Skeletal muscle cell (primary cell): ENCODE measurements at regions not wholly inside any gene's neighbourhood (a gene's known extent, or its start where the extent isn't known, plus 50 kb on each side); places are given as distances from the start of the nearest gene placed in this dataset.
"Not testable (repeated sequence)": the region's sequence is repeated elsewhere in the genome, so short reads cannot be mapped to it uniquely, and the experiment has no call there.

Experiments used
- DNase-seq: peaks from one replicate; pipeline ENCODE4 v3.0.0-alpha.2; 2010; ENCODE audit warnings: low read depth
- H3K4me3 ChIP-seq: 2 replicates; pipeline ENCODE4 v1.5.1; 2011; ENCODE audit warnings: low read depth, mild to moderate bottlenecking, control low read depth, low read length, moderate library complexity

DNA sequence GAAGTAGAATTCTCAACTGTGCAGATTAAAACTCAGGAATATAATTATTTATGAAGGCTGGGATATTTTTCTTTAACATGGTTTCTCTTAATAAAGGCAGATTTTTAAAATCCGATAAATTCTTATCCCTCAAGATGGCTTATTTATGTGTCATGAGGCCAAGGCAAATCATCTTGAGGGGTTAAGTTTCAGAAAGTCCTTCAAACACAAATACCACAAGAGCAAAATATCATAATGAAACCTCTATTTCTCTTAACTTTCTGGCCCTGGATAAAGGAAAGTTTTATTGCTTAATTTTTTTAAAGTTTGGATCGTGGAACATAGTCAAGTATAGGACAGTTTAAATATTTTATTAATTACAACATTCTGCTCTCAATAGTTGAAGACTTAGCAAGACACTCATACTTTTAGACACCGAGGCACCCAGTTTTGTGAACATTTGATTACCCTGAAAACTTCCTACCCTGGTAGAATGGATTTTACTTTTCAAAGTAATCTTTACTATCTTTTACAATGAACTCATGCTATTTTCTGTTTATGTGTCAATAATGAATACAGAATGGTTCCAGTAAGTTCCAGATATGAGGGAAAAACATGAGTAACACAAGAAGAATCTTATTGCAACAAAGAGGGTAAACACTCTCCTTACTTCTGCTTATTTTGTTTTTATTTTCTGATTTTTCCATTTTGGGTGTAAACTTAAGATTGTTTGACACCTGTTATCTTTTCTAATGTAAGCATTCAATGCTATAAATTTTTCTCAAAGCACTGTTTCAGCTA, 200.7 kb upstream of the IL15 start:
- no peak overlapping the region for H3K4me3 ChIP-seq
- no peak for DNase-seq

DNA sequence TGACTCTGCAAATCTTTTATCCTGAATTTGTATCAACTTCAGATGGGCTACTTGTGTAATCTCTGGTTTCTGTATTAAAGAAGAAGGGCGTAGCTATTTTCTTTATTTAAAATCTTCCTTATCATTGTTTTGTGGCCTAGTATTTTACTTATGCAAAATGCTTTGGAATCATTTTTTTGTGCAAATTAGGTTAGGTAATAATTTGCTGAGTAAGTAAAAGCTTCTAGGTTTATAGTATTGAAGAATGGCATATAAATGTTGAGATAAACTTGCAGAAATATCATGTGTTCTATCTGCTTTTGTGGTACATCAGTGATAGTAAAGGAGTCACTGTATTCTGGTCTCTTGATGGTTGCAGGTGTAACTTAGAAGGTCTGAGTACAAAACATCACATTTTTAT, 197.2 kb upstream of the IL15 start:
- no peak overlapping the region for H3K4me3 ChIP-seq
- no peak for DNase-seq

GRCh38 chr4:141447761-141448160, 188.6 kb upstream of the IL15 start:
- no peak overlapping the region for H3K4me3 ChIP-seq
- DNase-seq, result no peak

GRCh38 chr4:141448490-141448889, 187.9 kb upstream of the IL15 start:
- H3K4me3 ChIP-seq, result no peak overlapping the region
- no peak for DNase-seq

GRCh38 chr4:141449927-141450326, 186.5 kb upstream of the IL15 start:
- H3K4me3 ChIP-seq, result no peak overlapping the region
- DNase-seq, result no peak

GRCh38 chr4:141455651-141456050, 180.7 kb upstream of the IL15 start:
- H3K4me3 ChIP-seq, result no peak overlapping the region

GRCh38 chr4:141457653-141458052, 178.7 kb upstream of the IL15 start:
- DNase-seq, result no peak
- H3K4me3 ChIP-seq, result no peak overlapping the region

More at GRCh38 chr4:141455651-141456050, 180.7 kb upstream of the IL15 start:
- no peak for DNase-seq

DNA sequence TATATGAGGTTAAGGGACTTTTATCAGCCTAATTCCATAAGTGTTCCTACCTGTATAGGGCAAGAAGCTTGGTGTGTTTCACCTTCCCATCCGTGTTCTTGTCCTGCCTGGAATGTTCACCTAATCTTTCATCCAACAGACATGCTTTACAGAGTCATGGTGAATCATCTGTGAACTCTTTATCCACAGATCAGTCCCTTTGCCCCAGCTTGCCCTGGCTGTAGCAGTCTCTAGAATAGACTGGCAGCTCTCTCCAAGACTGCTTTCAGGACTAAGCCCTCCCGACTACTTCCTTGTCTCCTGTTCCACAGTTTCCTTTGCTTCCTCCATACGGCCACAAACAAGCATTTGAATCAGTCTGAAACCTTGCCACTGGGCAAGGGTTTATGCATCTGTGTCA, 177.9 kb upstream of the IL15 start:
- DNase-seq, result no peak
- no peak overlapping the region for H3K4me3 ChIP-seq

GRCh38 chr4:141459020-141459419, 177.4 kb upstream of the IL15 start:
- no peak for DNase-seq
- H3K4me3 ChIP-seq, result no peak overlapping the region

GRCh38 chr4:141462361-141462760, 174.0 kb upstream of the IL15 start:
- no peak overlapping the region for H3K4me3 ChIP-seq
- DNase-seq, result no peak

DNA sequence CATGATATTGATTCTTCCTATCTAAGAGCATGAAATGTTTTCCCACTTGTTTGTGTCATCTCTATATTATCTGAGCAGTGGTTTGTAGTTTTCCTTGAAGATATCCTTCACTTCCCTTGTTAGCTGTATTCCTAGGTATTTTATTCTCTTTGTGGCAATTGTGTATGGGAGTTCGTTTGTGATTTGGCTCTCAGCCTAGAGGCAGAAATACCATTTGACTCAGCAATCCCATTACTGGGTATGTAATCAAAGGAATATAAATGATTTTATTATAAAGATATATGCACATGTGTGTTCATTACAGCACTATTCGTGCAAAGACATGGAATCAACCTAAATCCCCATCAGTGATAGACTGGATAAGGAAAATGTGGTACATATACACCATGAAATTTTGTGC, 172.7 kb upstream of the IL15 start:
- H3K4me3 ChIP-seq, result no peak overlapping the region
- DNase-seq, result no peak

DNA sequence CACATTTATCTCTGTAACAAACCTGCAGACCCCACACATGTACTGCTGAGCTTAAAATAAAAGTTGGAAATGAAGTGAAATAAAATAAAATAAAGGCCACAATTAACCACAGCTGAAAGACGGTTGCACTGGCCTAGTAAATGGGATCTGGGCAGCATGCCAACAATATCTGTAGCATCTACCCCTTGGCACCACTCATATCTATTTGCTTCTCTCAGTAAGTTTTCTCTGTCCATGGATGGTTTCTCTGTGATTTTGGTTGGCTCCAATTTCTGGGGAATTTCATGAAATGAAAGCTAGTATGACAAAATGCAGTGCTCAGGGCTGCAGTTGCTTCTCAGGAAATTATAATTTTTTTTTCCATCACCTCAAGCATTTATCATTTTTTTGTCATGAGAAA, 172.0 kb upstream of the IL15 start:
- H3K4me3 ChIP-seq, result no peak overlapping the region
- no peak for DNase-seq

DNA sequence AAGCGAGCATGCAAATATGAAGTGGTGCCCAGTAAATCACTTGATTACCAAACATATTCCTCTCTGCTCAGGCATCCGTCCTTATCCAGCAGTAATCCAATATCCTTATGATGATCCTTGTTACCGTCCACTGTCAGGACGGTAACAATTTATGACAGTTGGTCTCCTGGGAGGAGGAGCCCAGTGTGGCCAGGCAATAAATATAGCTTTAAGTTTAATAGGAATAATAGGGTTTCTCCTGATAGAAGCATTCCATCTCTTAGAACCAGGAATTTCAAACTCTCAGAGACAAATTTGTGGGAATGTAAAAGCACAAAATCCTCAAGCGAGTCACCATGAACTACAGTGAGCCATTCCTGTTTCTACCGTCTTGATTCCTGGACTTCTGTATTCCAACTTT, 171.2 kb upstream of the IL15 start:
- DNase-seq, result no peak
- no peak overlapping the region for H3K4me3 ChIP-seq

GRCh38 chr4:141467225-141467624, 169.2 kb upstream of the IL15 start:
- no peak overlapping the region for H3K4me3 ChIP-seq
- no peak for DNase-seq

DNA sequence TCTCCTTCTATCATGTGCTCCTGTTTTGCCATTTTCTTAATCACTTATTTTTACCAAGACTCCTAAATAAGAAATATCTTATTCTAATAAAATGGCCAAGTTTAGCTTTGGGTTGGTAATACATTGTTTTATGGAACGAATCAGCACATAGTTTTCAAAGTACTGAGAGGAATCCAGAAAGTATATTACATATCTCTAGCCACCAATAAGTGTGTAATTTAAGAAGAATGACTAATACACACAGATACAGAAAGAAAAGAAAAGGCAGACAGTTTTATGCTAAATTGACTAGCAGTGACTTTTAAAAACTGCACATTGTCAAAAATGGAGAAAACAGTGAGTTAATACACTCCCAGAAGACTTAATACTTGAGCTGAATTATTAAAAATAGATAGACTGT, 167.0 kb upstream of the IL15 start:
- no peak overlapping the region for H3K4me3 ChIP-seq
- DNase-seq, result no peak

GRCh38 chr4:141473026-141473540, 163.3 kb upstream of the IL15 start:
- no peak overlapping the region for H3K4me3 ChIP-seq
- no peak for DNase-seq

- H3K4me3 ChIP-seq, result no peak overlapping the region
- DNase-seq, result peak; percentile 99
These were observed 162.4 kb upstream of the IL15 start for GRCh38 chr4:141473952-141474351.

DNA sequence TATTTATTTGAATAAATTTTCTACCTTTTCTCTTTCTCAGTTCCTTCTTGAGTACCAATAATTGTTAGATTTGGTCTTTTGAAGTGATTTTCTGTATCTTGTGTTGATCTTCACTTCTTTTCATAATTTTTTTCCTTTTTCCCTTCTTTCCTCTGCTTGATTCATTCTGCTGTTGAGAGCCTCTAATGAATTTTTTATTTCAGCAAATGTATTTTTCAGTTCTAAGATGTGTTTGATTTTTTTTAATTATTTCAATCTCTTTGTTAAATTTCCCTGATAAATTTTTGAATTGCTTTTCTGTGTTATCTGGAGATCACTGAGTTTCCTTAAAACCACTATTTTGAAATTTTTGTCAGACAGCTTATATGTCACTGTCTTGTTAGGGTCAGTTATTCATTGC, 155.4 kb upstream of the IL15 start:
- DNase-seq, result no peak
- no peak overlapping the region for H3K4me3 ChIP-seq

DNA sequence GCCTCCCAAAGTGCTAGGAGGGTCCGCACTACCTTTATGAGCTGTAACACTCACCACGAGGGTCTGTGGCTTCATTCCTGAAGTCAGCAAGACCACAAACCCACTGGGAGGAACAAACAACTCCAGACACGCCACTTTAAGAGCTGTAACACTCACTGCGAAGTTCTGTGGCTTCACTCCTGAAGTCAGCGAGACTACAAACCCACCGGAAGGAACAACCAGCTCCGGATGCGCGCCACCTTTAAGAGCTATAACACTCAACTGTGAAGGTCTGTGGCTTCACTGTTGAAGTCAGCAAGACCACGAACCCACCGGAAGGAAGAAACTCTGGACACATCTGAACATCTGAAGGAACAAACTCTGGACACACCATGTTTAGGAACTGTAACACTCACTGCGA, 152.1 kb upstream of the IL15 start:
- H3K4me3 ChIP-seq, DNase-seq: not testable (repeated sequence)

GRCh38 chr4:141486375-141486997, 149.9 kb upstream of the IL15 start:
- peak; percentile 56 for DNase-seq

GRCh38 chr4:141497627-141498026, 138.8 kb upstream of the IL15 start:
- DNase-seq, result no peak
- no peak overlapping the region for H3K4me3 ChIP-seq

More at GRCh38 chr4:141486375-141486997, 149.9 kb upstream of the IL15 start:
- H3K4me3 ChIP-seq, result no peak overlapping the region
